ENCODE measurements at regions not wholly inside any gene's neighbourhood (a gene's known extent, or its start where the extent isn't known, plus 50 kb on each side); places are given as distances from the start of the nearest gene placed in this dataset.
"Not testable (repeated sequence)": the region's sequence is repeated elsewhere in the genome, so short reads cannot be mapped to it uniquely, and the experiment has no call there.

DNA sequence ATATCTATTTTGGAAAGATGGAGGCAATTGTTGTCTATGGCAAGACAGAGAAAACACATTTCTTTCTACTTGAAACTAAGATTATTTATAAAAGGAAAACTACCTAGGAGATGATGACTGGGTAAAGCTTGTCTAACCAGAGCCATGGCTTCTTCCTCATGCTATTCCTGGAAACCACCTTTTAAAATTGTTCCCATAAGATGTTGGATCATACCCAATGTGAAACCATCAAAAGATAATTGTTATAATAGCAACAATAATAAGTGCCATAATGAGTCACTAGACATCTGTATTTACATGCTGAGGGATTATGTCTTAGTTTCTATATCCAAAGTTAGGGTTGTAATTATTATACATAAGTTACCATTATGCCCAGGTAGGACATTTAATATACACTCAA, 428.4 kb downstream of the KCNJ2 start:
- no peaks in the 10 kb centered on the region for H3K4me1 ChIP-seq (replicated peaks; ENCODE audit: insufficient read depth)
- no peak overlapping the region for H3K4me2 ChIP-seq
- H2AFZ ChIP-seq, result no peak overlapping the region
- POLR2A ChIA-PET (ENCODE audit: unreplicated experiment), result no interaction called here
- no peak for DNase-seq
- no peaks in the 10 kb centered on the region for H3K79me2 ChIP-seq (ENCODE audit: low read depth)
- no peak overlapping the region for H3K27ac ChIP-seq
- no peak overlapping the region for H3K4me3 ChIP-seq
- H3K27me3 ChIP-seq (ENCODE audit: insufficient read depth, low read depth), result no peaks in the 10 kb centered on the region
- no TSS peak for BruUV-seq (replicated peaks)
- no peaks in the 10 kb centered on the region for H3K9me3 ChIP-seq (ENCODE audit: insufficient read depth, low read depth)
- H3F3A ChIP-seq (ENCODE audit: insufficient read depth, low read depth), result no peaks in the 10 kb centered on the region
- CTCF ChIA-PET, result no interaction called here
- TF ChIP-seq, protein P1, sequence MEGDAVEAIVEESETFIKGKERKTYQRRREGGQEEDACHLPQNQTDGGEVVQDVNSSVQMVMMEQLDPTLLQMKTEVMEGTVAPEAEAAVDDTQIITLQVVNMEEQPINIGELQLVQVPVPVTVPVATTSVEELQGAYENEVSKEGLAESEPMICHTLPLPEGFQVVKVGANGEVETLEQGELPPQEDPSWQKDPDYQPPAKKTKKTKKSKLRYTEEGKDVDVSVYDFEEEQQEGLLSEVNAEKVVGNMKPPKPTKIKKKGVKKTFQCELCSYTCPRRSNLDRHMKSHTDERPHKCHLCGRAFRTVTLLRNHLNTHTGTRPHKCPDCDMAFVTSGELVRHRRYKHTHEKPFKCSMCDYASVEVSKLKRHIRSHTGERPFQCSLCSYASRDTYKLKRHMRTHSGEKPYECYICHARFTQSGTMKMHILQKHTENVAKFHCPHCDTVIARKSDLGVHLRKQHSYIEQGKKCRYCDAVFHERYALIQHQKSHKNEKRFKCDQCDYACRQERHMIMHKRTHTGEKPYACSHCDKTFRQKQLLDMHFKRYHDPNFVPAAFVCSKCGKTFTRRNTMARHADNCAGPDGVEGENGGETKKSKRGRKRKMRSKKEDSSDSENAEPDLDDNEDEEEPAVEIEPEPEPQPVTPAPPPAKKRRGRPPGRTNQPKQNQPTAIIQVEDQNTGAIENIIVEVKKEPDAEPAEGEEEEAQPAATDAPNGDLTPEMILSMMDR (conservative IDR thresholded peaks at IDR 0.05), result no peak
- no peak for TF ChIP-seq EZH2 (IDR thresholded peaks at IDR 0.05; ENCODE audit: low read depth)
- H3K9me2 ChIP-seq (ENCODE audit: insufficient read depth), result no peaks in the 10 kb centered on the region; the same call in 1 of the 2 replicates
- H3K36me3 ChIP-seq (ENCODE audit: low read depth), result no peaks in the 10 kb centered on the region
- H4K20me1 ChIP-seq (ENCODE audit: insufficient read depth), result no peaks in the 10 kb centered on the region
- intact Hi-C loops (cut with micrococcal nuclease; ENCODE audit: unreplicated experiment), result no loop called here

DNA sequence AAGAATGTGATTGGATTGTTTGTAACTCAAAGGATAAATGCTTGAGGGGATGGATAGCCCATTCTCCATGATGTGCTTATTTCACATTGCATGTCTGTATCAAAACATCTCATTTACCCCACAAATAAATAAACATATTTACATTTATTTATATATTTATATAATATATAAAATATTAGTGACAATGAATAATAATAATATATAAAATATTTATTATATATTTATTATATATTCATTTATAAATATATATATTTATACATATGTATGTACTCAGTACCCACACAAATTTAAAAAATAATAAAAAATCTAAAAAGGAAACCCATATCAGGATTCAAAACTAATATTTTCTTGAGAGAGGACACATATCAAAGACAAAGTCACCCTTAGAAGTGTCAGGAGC, 429.9 kb downstream of the KCNJ2 start:
- Histone ChIP-seq H3K27me3 (ENCODE audit: insufficient read depth, low read depth) (no peaks in the 10 kb centered on the region), H3K4me1 (replicated peaks; ENCODE audit: insufficient read depth) (no peaks in the 10 kb centered on the region), H3K27ac (no peak overlapping the region), H3F3A (ENCODE audit: insufficient read depth, low read depth) (no peaks in the 10 kb centered on the region), H3K79me2 (ENCODE audit: low read depth) (no peaks in the 10 kb centered on the region), H3K4me2 (no peak overlapping the region), H3K36me3 (ENCODE audit: low read depth) (no peaks in the 10 kb centered on the region), H3K4me3 (no peak overlapping the region), H4K20me1 (ENCODE audit: insufficient read depth) (no peaks in the 10 kb centered on the region), H3K9me3 (ENCODE audit: insufficient read depth, low read depth) (no peaks in the 10 kb centered on the region), H3K9me2 (ENCODE audit: insufficient read depth) (no peaks in the 10 kb centered on the region; the same call in 1 of the 2 replicates), H2AFZ (no peak overlapping the region)
- ChIA-PET CTCF (no interaction called here), POLR2A (ENCODE audit: unreplicated experiment) (no interaction called here)
- intact Hi-C loops (cut with micrococcal nuclease; ENCODE audit: unreplicated experiment), result no loop called here
- no peak for DNase-seq
- no TSS peak for BruUV-seq (replicated peaks)
- TF ChIP-seq, protein P1 (conservative IDR thresholded peaks at IDR 0.05), result no peak
- no peak for TF ChIP-seq EZH2 (IDR thresholded peaks at IDR 0.05; ENCODE audit: low read depth)

DNA sequence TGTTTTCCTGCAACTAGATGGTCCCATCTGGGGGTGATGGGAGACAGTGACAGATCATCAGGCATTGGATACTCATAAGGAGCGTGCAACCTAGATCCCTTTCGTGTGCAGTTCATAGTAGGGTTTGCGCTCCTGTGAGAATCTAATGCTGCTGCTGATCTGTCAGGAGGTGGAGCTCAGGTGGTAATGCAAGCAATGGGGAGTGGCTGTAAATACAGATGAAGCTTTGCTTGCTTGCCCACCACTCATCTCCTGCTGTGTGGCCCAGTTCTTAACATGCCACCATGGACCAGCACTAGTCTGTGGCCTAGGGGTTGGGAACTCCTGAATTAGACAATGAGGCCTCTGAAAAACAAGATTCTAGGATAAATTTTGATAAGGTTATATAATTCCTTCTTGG, 430.6 kb downstream of the KCNJ2 start:
- DNase-seq; H3F3A ChIP-seq (ENCODE audit: insufficient read depth, low read depth); H3K27me3 ChIP-seq (ENCODE audit: insufficient read depth, low read depth); H3K4me2 ChIP-seq; H4K20me1 ChIP-seq (ENCODE audit: insufficient read depth); BruUV-seq (replicated peaks); intact Hi-C loops (cut with micrococcal nuclease; ENCODE audit: unreplicated experiment); H3K27ac ChIP-seq; H3K9me2 ChIP-seq (ENCODE audit: insufficient read depth); H3K79me2 ChIP-seq (ENCODE audit: low read depth); H3K4me3 ChIP-seq; H3K36me3 ChIP-seq (ENCODE audit: low read depth); H2AFZ ChIP-seq; H3K9me3 ChIP-seq (ENCODE audit: insufficient read depth, low read depth); CTCF ChIA-PET; H3K4me1 ChIP-seq (replicated peaks; ENCODE audit: insufficient read depth); POLR2A ChIA-PET (ENCODE audit: unreplicated experiment): not testable (repeated sequence)

DNA sequence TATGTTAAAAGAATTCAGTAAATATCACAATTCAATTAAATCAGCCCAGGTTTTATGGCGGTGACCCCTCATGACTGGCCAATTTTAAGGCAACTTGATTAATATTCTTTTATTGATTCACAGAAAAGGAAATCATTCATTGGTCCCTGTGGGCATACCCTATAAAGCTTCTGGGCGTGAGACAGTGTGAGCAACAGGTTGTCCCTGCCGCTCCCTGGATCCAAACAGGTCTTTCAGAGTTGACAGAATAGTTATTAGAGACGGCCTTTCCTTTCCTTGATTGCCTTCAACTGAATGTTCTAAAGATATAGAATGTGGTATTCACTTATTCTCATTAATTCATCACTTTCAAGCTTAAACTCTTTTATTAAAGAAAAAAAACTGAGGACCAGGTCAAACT, 433.9 kb downstream of the KCNJ2 start:
- no peak for TF ChIP-seq EZH2 (IDR thresholded peaks at IDR 0.05; ENCODE audit: low read depth)
- TF ChIP-seq, protein P1 (conservative IDR thresholded peaks at IDR 0.05), result no peak
- H3K4me1 ChIP-seq (replicated peaks; ENCODE audit: insufficient read depth), result peaks cover 7% of the 10 kb centered on the region
- H3K27me3 ChIP-seq (ENCODE audit: insufficient read depth, low read depth), result no peaks in the 10 kb centered on the region
- H2AFZ ChIP-seq, result no peak overlapping the region
- CTCF ChIA-PET, result no interaction called here
- no peaks in the 10 kb centered on the region; the same call in 1 of the 2 replicates for H3K9me2 ChIP-seq (ENCODE audit: insufficient read depth)
- no TSS peak for BruUV-seq (replicated peaks)
- H3F3A ChIP-seq (ENCODE audit: insufficient read depth, low read depth), result no peaks in the 10 kb centered on the region
- no peaks in the 10 kb centered on the region for H4K20me1 ChIP-seq (ENCODE audit: insufficient read depth)
- intact Hi-C loops (cut with micrococcal nuclease; ENCODE audit: unreplicated experiment), result no loop called here
- DNase-seq, result no peak
- H3K4me2 ChIP-seq, result no peak overlapping the region
- no peaks in the 10 kb centered on the region for H3K79me2 ChIP-seq (ENCODE audit: low read depth)
- no peak overlapping the region for H3K27ac ChIP-seq
- H3K9me3 ChIP-seq (ENCODE audit: insufficient read depth, low read depth), result no peaks in the 10 kb centered on the region; the same call in 1 of the 2 replicates
- no peak overlapping the region for H3K4me3 ChIP-seq
- H3K36me3 ChIP-seq (ENCODE audit: low read depth), result no peaks in the 10 kb centered on the region
- POLR2A ChIA-PET (ENCODE audit: unreplicated experiment), result no interaction called here

Measured in PC-9 (cell line).